BE2C (cell line): ENCODE measurements at regions not wholly inside any gene's neighbourhood (a gene's known extent, or its start where the extent isn't known, plus 50 kb on each side); places are given as distances from the start of the nearest gene placed in this dataset.

Source experiments
- DNase-seq: peaks from one replicate; pipeline ENCODE4 v3.0.0-alpha.2; 2020
- H3K27me3 ChIP-seq: fragments of 250-450 bp; sonication (Bioruptor Pico); 2 replicates; pipeline ENCODE4 v1.5.1; 2020; ENCODE audit warnings: mild to moderate bottlenecking
- H3K36me3 ChIP-seq: fragments of 250-450 bp; sonication (Bioruptor Pico); 2 replicates; pipeline ENCODE4 v1.5.1; 2020; ENCODE audit warnings: mild to moderate bottlenecking
- H3K4me1 ChIP-seq: fragments of 250-450 bp; sonication (Bioruptor Pico); 2 replicates; pipeline ENCODE4 v1.5.1; 2020
- H3K4me3 ChIP-seq: 2 replicates; pipeline ENCODE4 v1.5.1; 2011; ENCODE audit warnings: low read depth, low read length
- H3K9me3 ChIP-seq: fragments of 250-450 bp; sonication (Bioruptor Pico); 2 replicates; pipeline ENCODE4 v1.5.1; 2020
- TF ChIP-seq, protein P1 (sequence below): IDR thresholded peaks from 2 replicates; pipeline ENCODE4 v1.5.1; 2012; ENCODE audit warnings: mild to moderate bottlenecking, low read depth, low read length

DNA sequence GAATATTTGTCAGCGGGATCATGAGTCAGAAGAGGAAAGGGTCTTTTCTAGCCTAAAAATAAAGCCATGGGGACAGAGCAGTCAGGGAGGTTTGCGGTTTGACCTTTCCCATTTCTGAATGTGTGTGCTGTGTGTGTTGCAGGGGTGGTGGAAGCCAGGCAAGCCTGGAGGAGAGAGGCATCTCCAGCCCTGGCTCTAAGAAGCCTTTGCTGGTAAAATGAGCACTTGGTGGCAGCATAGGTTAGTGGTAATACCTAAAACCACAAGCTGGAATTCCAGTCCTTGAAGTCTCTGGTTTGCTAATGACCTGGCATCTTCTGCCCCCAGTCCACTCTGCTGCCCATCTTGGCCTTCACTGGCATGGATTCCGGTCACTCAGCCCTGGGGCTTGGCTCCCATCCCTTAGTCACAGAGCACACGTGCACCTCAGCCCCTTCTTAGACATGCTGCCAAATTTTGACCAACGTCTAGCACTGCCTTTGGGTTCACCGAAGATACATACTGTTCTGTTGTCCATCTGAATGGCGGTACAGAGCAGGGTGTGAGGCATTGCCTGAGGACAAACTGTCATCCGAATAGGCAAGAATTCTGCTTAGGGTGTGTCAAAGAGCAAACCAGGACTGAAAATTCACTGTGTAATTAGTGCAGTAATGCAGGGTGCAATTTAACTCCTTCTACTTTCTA, 52.7 kb downstream of the KCNA5 start:
- Histone ChIP-seq H3K4me3 (no peak overlapping the region), H3K36me3 (no peaks in the 10 kb centered on the region), H3K27me3 (no peaks in the 10 kb centered on the region), H3K4me1 (no peaks in the 10 kb centered on the region), H3K9me3 (no peaks in the 10 kb centered on the region)
- DNase-seq: no peak
- TF ChIP-seq, protein P1, sequence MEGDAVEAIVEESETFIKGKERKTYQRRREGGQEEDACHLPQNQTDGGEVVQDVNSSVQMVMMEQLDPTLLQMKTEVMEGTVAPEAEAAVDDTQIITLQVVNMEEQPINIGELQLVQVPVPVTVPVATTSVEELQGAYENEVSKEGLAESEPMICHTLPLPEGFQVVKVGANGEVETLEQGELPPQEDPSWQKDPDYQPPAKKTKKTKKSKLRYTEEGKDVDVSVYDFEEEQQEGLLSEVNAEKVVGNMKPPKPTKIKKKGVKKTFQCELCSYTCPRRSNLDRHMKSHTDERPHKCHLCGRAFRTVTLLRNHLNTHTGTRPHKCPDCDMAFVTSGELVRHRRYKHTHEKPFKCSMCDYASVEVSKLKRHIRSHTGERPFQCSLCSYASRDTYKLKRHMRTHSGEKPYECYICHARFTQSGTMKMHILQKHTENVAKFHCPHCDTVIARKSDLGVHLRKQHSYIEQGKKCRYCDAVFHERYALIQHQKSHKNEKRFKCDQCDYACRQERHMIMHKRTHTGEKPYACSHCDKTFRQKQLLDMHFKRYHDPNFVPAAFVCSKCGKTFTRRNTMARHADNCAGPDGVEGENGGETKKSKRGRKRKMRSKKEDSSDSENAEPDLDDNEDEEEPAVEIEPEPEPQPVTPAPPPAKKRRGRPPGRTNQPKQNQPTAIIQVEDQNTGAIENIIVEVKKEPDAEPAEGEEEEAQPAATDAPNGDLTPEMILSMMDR: no peak

DNA sequence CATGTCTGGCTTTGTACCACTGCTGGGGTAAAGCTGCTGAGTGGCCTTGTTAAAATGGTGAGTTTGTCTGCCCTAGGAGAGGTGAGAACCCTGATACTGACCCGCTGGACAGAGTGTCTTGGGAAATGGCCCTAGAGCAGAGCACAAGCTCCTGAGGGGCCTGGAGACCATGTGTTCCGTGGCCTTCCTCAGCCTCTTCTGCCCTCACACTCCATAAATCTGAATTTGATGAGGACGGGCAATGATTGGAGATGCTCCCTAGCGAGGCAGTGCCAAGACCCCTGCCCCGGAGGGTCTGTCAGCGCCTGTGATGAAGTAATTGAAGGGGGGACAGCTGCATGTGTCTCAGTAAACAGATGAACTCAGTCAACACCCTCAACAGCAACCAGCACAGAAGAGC, 54.1 kb downstream of the KCNA5 start:
- H3K27me3 ChIP-seq: no peaks in the 10 kb centered on the region
- no peak for DNase-seq
- H3K9me3 ChIP-seq: no peaks in the 10 kb centered on the region
- TF ChIP-seq, protein P1: no peak
- no peak overlapping the region for H3K4me3 ChIP-seq
- H3K36me3 ChIP-seq: no peaks in the 10 kb centered on the region
- no peaks in the 10 kb centered on the region for H3K4me1 ChIP-seq

DNA sequence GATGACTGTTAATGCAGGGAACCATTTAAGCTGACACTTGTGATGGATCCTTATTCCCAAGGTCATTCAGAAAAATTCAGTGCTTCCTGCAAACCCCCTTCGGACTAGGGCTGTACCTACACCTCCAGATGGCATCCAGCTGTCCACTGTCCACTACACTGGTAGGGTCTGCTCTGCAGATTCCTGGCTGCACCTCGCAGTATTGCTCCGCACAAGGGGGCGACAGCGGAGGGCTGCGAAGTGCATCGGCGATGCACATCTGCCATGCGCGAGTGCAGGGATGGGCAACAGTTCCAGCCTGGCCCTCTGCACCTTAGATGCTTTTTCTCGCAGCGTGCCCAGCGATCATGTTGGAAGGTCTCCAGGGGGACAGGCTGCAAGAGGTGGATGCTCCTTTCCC, 55.5 kb downstream of the KCNA5 start:
- Histone ChIP-seq H3K36me3 (no peaks in the 10 kb centered on the region), H3K4me3 (no peak overlapping the region), H3K9me3 (no peaks in the 10 kb centered on the region), H3K4me1 (no peaks in the 10 kb centered on the region), H3K27me3 (no peaks in the 10 kb centered on the region)
- no peak for DNase-seq
- TF ChIP-seq, protein P1: no peak

DNA sequence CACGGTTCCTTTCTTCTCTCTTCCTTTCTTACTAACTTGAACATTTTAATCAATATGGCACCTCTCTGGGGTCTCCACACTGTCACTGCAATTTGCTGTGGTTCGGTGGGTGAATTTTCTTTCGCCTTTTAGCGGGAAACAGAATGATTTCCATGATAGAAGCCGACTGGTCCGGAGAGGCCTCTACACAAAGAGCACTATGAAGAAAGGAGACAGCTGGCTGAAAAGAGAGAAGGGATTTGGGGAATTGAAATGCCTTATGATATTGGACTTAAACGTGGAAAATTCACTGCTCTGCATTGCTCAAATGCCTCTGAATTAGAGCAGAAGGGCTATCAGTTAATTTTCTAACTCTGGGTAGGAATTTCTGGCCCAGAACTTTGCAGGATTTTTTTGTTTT, 55.9 kb downstream of the KCNA5 start:
- TF ChIP-seq, protein P1: no peak
- Histone ChIP-seq H3K4me1 (no peaks in the 10 kb centered on the region), H3K36me3 (no peaks in the 10 kb centered on the region), H3K4me3 (no peak overlapping the region), H3K27me3 (no peaks in the 10 kb centered on the region), H3K9me3 (no peaks in the 10 kb centered on the region)
- DNase-seq: no peak

DNA sequence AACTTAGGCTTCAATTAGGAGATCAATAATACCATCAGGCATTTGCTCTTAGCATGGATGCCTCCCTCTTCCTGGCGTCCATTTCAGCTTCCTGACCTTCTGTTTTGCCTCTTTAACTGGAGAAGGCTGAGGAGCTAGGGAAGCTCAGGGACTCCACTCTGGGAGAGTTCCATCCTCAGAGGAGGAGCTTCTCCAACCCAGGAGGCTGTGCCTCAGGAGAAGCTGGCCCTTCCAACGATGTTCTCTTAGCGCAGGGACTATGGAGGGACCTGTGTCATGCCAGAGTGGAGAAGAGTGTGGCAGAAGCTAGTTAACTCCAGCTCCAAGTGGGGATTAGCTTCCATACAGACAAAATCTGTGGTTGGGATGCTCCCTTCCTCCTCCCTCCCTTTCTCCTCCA, 58.0 kb downstream of the KCNA5 start:
- TF ChIP-seq, protein P1: no peak
- no peak for DNase-seq
- H3K4me1 ChIP-seq: no peaks in the 10 kb centered on the region

DNA sequence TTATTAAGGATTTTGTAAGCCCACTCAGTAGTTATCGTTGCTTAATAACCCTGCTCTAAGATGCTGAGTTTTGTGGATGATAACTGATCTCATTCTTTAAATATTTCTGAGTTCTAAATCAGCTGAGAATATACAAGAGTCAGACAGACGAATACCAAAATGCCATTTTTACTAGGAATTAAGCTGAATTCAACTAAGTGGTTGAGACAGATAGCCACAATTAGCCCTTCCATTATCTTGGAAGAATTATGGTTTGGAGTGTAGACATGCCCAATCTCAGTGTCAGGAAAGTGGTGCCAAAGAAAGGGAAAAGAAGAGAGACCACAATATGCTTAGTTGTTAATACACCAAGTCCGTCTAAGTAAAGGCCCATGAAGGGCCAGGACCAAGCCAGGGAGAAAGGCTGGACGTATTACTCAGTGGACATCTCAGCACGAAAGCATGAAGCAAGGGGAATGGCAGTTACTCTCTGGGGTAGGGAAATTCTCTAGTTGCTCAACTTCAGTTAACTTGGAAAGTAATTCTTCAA, 58.6 kb downstream of the KCNA5 start:
- no peaks in the 10 kb centered on the region for H3K36me3 ChIP-seq
- H3K9me3 ChIP-seq: no peaks in the 10 kb centered on the region
- TF ChIP-seq, protein P1: no peak
- no peaks in the 10 kb centered on the region for H3K27me3 ChIP-seq
- no peaks in the 10 kb centered on the region for H3K4me1 ChIP-seq
- DNase-seq: no peak
- no peak overlapping the region for H3K4me3 ChIP-seq

More for the DNA sequence above, 58.0 kb downstream of the KCNA5 start:
- H3K9me3 ChIP-seq: no peaks in the 10 kb centered on the region
- H3K4me3 ChIP-seq: no peak overlapping the region
- no peaks in the 10 kb centered on the region for H3K27me3 ChIP-seq
- H3K36me3 ChIP-seq: no peaks in the 10 kb centered on the region
